NCI-H1436 treated with DMSO at 0.1 percent for 48 hours (cell line): ENCODE measurements at regions not wholly inside any gene's neighbourhood (a gene's known extent, or its start where the extent isn't known, plus 50 kb on each side); places are given as distances from the start of the nearest gene placed in this dataset.

ENCODE experiments used
- DNase-seq: peaks from one replicate; lab custom pipeline; 2025; lab: John Stamatoyannopoulos, UW

GRCh38 chr13:103406967-103407366 lies 340.8 kb upstream of the SLC10A2 start:
- DNase-seq: no peak

- DNase-seq: no peak
These were observed 339.1 kb upstream of the SLC10A2 start for GRCh38 chr13:103405297-103405696.

GRCh38 chr13:103403814-103404213 lies 337.6 kb upstream of the SLC10A2 start:
- no peak for DNase-seq

- no peak for DNase-seq
These were observed 337.0 kb upstream of the SLC10A2 start for GRCh38 chr13:103403148-103403740.

GRCh38 chr13:103395139-103395538 lies 328.9 kb upstream of the SLC10A2 start:
- no peak for DNase-seq

- no peak for DNase-seq
These were observed 328.4 kb upstream of the SLC10A2 start for GRCh38 chr13:103394618-103395017.

- no peak for DNase-seq
These were observed 325.7 kb upstream of the SLC10A2 start for GRCh38 chr13:103391936-103392335.

DNA sequence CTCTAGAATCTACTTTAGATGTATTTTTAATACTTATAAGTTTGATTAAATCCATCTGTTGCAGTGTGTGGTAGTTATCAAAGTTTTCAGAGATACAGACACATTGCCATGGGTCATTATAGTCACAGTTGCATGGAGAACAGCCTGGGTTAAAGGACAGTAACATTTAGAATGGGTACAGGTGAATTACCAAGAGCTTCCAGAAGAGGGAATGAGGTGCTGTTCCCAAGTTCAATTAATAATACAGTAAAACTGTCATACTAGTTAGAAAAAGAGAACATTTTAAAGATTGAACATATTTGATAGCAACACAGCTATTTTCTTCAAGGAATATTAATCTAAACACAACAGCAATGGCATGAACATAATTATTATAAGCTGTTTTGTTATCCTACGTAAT lies 322.6 kb upstream of the SLC10A2 start:
- no peak for DNase-seq

- no peak for DNase-seq
These were observed 320.1 kb upstream of the SLC10A2 start for GRCh38 chr13:103386341-103386740.

DNA sequence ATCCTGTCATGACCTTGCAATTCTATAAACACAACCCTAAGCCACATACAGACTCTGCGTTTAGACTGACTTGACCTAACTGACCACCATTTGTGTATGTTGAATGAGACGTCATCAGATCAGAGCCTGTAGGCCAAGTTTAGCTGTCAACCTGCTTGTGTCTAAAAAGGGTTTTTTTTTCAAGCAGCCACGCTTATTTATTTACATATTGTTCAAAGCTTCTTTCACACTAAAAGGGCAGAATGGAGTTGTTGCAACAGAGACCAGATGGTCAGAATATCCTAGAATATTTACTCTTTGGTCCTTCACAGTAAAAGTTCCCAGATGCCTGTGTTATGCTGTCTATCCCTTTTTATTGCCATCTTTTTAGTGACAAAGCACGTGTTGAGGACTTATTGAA lies 307.7 kb upstream of the SLC10A2 start:
- no peak for DNase-seq

DNA sequence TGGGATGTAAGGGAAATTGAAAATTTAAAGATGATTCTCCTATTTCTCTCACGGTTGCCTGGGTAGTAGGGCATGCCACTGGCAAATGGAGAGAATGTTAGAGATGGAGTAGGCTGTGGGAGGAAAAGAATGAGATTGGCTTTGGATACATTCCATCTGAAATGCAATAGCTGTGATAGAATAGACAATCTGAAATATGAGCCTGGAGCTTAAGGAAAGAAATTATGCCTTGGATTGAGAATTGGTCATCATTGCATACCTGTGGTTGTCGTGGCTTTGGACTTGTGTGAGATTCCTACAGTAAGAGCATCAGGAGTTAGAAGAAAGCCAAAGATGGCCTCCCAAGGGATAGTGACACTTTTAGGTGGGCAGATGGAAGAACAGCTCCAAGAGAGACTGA lies 305.1 kb upstream of the SLC10A2 start:
- no peak for DNase-seq

DNA sequence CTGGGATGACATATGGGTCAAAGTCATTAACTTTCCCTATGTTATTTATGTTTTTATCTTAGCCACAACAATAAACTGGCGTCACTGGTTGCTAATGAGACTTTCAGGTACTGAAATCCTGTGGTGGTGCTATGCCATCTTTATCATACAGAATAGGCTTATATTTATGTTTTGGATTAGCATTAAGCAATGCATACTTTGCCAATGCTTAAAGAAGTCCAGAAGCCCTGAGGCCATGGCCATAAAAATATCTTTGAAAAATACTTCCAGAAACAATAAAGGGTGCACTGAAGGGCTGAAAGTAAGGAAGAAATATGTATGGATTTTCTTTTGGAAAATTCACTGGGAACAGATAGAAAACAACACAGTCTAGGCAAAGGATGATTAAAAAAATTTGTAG lies 304.6 kb upstream of the SLC10A2 start:
- no peak for DNase-seq

DNA sequence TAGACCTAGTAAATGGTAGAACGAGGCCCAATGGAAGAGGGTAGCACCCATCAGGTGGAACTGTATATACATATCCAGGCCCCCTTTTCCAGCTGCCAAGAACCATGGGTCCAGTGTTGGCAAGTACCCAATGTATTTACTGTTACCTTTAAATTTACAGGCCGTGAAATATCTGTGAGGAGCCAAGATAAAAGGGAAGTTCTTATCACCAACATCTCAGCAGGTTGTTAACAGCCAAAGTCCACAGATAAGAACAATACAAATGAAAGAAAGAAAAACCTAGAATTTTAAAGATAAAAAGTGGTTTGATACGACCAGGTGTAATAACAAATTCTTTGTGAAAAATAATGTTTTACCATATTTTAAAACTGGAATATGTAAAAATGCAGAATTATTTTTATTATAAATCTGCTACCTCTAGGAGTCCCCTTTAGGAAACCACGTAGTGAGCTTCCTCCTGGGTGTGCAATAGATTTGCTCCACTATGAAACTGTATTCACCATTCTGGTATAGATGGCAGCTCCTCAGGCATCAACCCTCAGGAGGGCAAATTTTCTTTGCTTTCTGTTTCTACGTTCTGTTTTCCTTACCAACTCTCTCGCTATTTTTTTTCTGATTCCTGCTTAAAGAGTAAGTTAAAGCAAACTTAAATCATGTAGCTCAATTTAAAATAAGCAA lies 292.2 kb upstream of the SLC10A2 start:
- no peak for DNase-seq

DNA sequence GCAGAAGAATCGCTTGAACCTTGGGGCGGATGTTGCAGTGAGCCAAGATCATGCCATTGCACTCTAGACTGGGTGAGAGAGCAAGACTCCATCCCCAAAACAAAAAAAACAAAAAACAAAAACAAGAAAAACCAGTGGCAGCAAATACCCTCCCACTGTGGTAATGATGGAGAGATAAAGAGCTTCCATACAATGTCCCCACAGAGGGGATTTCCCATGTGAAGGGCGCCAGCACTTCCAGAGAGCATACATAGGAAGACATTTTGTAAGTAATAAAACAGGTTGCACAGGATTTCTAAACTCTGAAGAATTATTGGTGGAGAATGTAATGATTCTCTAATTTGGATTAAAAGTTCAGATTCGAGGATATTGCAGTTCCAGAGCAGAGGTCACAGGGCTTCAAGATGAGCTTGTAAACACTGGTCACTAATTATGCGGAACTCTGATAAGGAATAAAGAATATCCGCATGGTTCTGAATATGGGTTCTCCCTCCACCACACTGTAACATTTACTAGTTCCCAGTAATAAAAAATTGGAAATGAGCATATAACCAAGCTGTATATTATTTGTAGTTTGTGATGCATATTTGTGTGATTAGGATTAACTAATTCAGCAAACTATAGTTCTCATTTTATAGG lies 290.1 kb upstream of the SLC10A2 start:
- DNase-seq: no peak

DNA sequence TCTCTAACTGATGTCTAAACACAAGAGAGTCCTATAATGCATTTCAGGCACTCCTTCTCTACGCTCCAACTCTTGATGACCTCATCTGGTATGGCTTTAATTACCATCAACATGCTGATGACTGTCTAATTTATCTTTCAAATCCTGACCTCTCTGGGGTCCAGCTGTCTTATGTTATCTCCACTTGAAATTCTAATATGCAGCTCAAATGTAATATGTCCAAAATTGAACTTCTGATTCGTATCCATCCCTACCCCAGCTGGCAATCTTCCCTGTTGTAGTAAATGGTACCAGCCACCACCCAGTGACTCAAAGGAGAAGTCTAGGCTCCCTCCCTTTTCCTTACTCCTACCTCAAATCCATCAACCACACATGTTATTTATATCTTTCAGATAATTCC lies 288.0 kb upstream of the SLC10A2 start:
- DNase-seq: no peak

- DNase-seq: no peak
These were observed 285.0 kb upstream of the SLC10A2 start for GRCh38 chr13:103351035-103351828.

GRCh38 chr13:103350147-103350546 lies 283.9 kb upstream of the SLC10A2 start:
- no peak for DNase-seq

- no peak for DNase-seq
These were observed 283.2 kb upstream of the SLC10A2 start for GRCh38 chr13:103349211-103349980.

GRCh38 chr13:103335241-103335640 lies 269.0 kb upstream of the SLC10A2 start:
- no peak for DNase-seq

DNA sequence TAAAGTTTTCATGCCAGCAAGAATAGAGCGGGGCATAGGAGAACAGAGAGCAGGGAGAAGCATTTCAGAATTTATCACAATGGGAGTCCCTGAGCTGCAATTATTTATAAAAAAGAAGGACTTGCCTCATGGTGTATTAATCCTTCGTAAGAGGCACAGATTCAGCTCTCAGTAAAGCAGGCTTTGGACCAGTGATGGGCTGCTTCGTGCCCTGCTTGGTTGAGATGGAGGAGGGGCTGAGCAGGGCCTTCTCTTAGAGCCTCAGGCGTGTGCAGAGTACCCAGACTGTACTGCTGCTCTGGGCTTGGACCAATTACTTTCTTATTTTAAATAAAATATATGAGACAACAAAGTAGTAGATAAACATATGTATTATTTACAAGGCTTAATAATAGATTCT lies 265.7 kb upstream of the SLC10A2 start:
- DNase-seq: no peak

DNA sequence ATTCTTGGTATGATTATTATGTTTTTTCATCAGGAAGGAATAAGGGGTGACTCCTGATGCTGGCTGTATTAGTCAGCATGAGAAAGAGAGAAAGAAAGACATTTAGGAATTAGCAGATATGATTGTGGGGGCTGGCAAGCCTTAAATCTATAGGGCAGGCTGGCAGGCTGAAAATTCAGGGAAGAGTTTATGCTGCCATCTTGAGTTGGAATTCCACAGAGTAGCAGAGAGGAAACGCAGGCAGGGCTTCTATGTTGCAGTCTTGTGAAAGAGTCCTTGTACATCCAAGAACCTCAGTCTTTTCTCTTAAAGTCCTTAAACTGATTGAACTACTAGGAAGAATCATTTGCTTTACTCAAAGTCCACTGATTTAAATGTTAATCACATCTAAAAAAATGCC lies 262.7 kb upstream of the SLC10A2 start:
- no peak for DNase-seq

DNA sequence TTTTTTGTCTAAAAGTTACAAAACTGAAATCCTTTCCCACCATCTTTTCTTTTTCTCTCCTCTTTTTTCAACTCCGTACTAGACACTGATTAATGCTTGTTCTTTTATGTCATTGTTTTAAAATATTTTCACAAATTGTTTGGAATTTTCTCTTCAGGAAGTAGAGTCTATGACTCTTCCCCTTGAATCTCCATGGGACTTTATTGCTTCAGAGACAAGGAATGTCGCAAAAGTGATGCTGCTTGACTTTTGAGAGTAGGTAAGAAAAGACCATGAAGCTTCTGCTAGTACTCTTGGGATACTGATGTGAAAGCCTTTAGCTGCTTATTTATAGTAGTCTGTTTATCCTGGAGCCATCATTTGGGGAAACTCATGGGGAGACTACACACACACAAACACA lies 260.1 kb upstream of the SLC10A2 start:
- no peak for DNase-seq
